ENCODE measurements at regions not wholly inside any gene's neighbourhood (a gene's known extent, or its start where the extent isn't known, plus 50 kb on each side); places are given as distances from the start of the nearest gene placed in this dataset.
A peak's percentile ranks its signal among the peaks of the same experiment; 100 is the strongest.
"Not testable (repeated sequence)": the region's sequence is repeated elsewhere in the genome, so short reads cannot be mapped to it uniquely, and the experiment has no call there.

- Histone ChIP-seq H3K9me3 (ENCODE audit: control insufficient read depth, low read length) (no peaks in the 10 kb centered on the region), H3K4me1 (ENCODE audit: control insufficient read depth, insufficient read depth, low read length) (peaks cover 3% of the 10 kb centered on the region), H3K4me3 (ENCODE audit: low read length) (no peak overlapping the region), H3K9ac (ENCODE audit: low read length) (no peak overlapping the region), H3K36me3 (ENCODE audit: control insufficient read depth, insufficient read depth, low read length, severe bottlenecking) (no peaks in the 10 kb centered on the region), H3K27me3 (replicated peaks; ENCODE audit: control insufficient read depth, insufficient read depth, low read length) (peaks cover 12% of the 10 kb centered on the region)
- DNase-seq (ENCODE audit: low read depth) = no peak
Measured at GRCh38 chr2:11079136-11079824, 76.0 kb upstream of the SLC66A3 start.

- no peak overlapping the region for H3K4me3 ChIP-seq (ENCODE audit: low read length)
- H3K36me3 ChIP-seq (ENCODE audit: control insufficient read depth, insufficient read depth, low read length, severe bottlenecking) = no peaks in the 10 kb centered on the region
- peaks cover 3% of the 10 kb centered on the region for H3K4me1 ChIP-seq (ENCODE audit: control insufficient read depth, insufficient read depth, low read length)
- no peak for DNase-seq (ENCODE audit: low read depth)
- no peaks in the 10 kb centered on the region for H3K9me3 ChIP-seq (ENCODE audit: control insufficient read depth, low read length)
- no peak overlapping the region for H3K9ac ChIP-seq (ENCODE audit: low read length)
- H3K27me3 ChIP-seq (replicated peaks; ENCODE audit: control insufficient read depth, insufficient read depth, low read length) = peaks cover 11% of the 10 kb centered on the region
Measured at GRCh38 chr2:11080253-11081115, 74.8 kb upstream of the SLC66A3 start.

GRCh38 chr2:11082880-11083279 lies 72.4 kb upstream of the SLC66A3 start:
- H3K4me1 ChIP-seq (ENCODE audit: control insufficient read depth, insufficient read depth, low read length) = peaks cover 15% of the 10 kb centered on the region
- no peaks in the 10 kb centered on the region for H3K36me3 ChIP-seq (ENCODE audit: control insufficient read depth, insufficient read depth, low read length, severe bottlenecking)

DNA sequence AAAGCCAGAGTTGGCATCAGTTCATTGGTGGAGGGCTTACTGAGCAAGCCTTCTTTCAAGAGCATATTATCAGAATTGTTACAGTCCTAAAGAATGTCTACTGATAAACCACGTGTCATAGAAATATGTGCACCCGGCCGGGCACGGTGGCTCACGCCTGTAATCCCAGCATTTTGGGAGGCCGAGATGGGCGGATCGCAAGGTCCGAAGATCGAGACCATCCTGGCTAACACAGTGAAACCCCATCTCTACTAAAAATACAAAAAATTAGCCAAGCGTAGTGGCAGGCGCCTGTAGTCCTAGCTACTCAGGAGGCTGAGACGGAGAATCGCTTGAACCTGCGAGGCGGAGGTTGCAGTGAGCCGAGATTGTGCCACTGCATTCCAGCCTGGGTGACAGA lies 66.4 kb upstream of the SLC66A3 start:
- not testable (repeated sequence) for H3K9ac ChIP-seq (ENCODE audit: low read length); H3K9me3 ChIP-seq (ENCODE audit: control insufficient read depth, low read length); H3K36me3 ChIP-seq (ENCODE audit: control insufficient read depth, insufficient read depth, low read length, severe bottlenecking); DNase-seq (ENCODE audit: low read depth); H3K27me3 ChIP-seq (replicated peaks; ENCODE audit: control insufficient read depth, insufficient read depth, low read length); H3K4me3 ChIP-seq (ENCODE audit: low read length)
- peaks cover 14% of the 10 kb centered on the region for H3K4me1 ChIP-seq (ENCODE audit: control insufficient read depth, insufficient read depth, low read length)

More at GRCh38 chr2:11082880-11083279, 72.4 kb upstream of the SLC66A3 start:
- H3K27me3 ChIP-seq (replicated peaks; ENCODE audit: control insufficient read depth, insufficient read depth, low read length) = peaks cover 11% of the 10 kb centered on the region
- DNase-seq (ENCODE audit: low read depth) = no peak
- no peak overlapping the region for H3K4me3 ChIP-seq (ENCODE audit: low read length)
- H3K9me3 ChIP-seq (ENCODE audit: control insufficient read depth, low read length) = no peaks in the 10 kb centered on the region
- no peak overlapping the region for H3K9ac ChIP-seq (ENCODE audit: low read length)

DNA sequence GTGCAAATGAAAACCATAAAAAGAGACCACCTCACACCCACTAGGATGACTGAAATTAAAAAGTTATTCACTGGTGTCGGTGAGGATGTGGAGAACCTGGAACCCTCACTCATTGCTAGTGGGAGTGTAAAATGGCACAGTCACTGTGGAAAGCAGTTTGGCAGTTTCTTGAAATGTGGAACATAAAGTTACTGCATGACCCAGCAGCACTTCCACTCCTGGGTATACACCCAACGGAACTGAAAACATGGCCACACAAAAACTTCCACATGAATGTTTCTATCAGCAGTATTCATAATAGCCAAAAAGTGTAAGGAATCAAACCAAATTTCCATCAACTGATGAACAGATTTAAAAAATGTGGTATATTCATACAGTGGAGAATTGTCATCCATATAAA lies 65.1 kb upstream of the SLC66A3 start:
- Histone ChIP-seq H3K36me3 (ENCODE audit: control insufficient read depth, insufficient read depth, low read length, severe bottlenecking) (no peaks in the 10 kb centered on the region), H3K9me3 (ENCODE audit: control insufficient read depth, low read length) (no peaks in the 10 kb centered on the region), H3K4me3 (ENCODE audit: low read length) (no peak overlapping the region), H3K9ac (ENCODE audit: low read length) (no peak overlapping the region), H3K4me1 (ENCODE audit: control insufficient read depth, insufficient read depth, low read length) (peaks cover 14% of the 10 kb centered on the region), H3K27me3 (replicated peaks; ENCODE audit: control insufficient read depth, insufficient read depth, low read length) (peaks cover 5% of the 10 kb centered on the region)
- DNase-seq (ENCODE audit: low read depth) = no peak

GRCh38 chr2:11092701-11093335 lies 62.4 kb upstream of the SLC66A3 start:
- Histone ChIP-seq H3K4me1 (ENCODE audit: control insufficient read depth, insufficient read depth, low read length) (peaks cover 11% of the 10 kb centered on the region), H3K4me3 (ENCODE audit: low read length) (no peak overlapping the region), H3K36me3 (ENCODE audit: control insufficient read depth, insufficient read depth, low read length, severe bottlenecking) (no peaks in the 10 kb centered on the region), H3K9ac (ENCODE audit: low read length) (no peak overlapping the region), H3K27me3 (replicated peaks; ENCODE audit: control insufficient read depth, insufficient read depth, low read length) (peaks cover 11% of the 10 kb centered on the region), H3K9me3 (ENCODE audit: control insufficient read depth, low read length) (no peaks in the 10 kb centered on the region)
- no peak for DNase-seq (ENCODE audit: low read depth)

DNA sequence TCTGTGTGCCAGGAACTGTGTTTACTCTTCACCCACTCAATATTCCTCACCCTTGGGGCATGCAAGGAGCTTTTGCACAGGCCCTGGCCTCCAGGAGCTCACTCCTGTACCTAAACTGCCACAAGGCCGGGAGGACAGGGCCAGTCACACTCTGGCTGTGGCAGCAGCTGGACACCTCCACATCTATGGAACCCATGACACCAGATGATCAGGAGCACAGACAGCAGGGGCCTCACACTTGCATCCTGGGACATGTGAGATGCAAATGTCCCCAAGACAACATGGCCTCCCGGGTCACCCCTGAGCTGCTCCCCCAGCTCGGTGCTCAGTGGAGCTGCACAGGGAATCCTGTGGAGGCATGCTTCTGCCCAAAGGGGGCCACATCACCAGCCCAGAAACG lies 61.8 kb upstream of the SLC66A3 start:
- Histone ChIP-seq H3K36me3 (ENCODE audit: control insufficient read depth, insufficient read depth, low read length, severe bottlenecking) (no peaks in the 10 kb centered on the region), H3K9ac (ENCODE audit: low read length) (no peak overlapping the region), H3K27me3 (replicated peaks; ENCODE audit: control insufficient read depth, insufficient read depth, low read length) (peaks cover 11% of the 10 kb centered on the region), H3K4me3 (ENCODE audit: low read length) (no peak overlapping the region), H3K9me3 (ENCODE audit: control insufficient read depth, low read length) (no peaks in the 10 kb centered on the region), H3K4me1 (ENCODE audit: control insufficient read depth, insufficient read depth, low read length) (peaks cover 9% of the 10 kb centered on the region)
- no peak for DNase-seq (ENCODE audit: low read depth)

GRCh38 chr2:11094021-11094810 lies 61.1 kb upstream of the SLC66A3 start:
- Histone ChIP-seq H3K4me3 (ENCODE audit: low read length) (no peak overlapping the region), H3K9ac (ENCODE audit: low read length) (no peak overlapping the region), H3K9me3 (ENCODE audit: control insufficient read depth, low read length) (no peaks in the 10 kb centered on the region), H3K27me3 (replicated peaks; ENCODE audit: control insufficient read depth, insufficient read depth, low read length) (peaks cover 11% of the 10 kb centered on the region), H3K36me3 (ENCODE audit: control insufficient read depth, insufficient read depth, low read length, severe bottlenecking) (no peaks in the 10 kb centered on the region), H3K4me1 (ENCODE audit: control insufficient read depth, insufficient read depth, low read length) (peaks cover 9% of the 10 kb centered on the region)
- no peak for DNase-seq (ENCODE audit: low read depth)

DNA sequence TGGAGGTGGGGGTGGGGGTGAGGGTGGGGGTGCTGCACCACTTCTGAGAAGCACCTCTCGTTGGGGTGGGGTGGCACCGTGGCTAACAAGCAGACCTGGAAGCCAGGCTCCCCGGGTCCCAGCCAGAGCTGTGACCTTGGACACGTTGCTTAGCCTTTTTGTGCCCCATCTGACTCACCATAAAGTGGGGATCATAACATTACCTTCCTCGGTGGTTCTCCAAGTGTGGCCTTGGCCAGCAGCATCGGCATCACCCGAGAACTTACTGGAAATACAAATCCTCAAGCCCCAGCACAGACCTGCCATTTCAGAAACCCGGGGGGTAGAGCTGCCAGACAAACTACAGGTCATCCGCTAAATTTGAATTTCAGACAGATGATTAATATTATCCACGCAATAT lies 58.7 kb upstream of the SLC66A3 start:
- no peak for DNase-seq (ENCODE audit: low read depth)
- H3K9me3 ChIP-seq (ENCODE audit: control insufficient read depth, low read length) = no peaks in the 10 kb centered on the region

DNA sequence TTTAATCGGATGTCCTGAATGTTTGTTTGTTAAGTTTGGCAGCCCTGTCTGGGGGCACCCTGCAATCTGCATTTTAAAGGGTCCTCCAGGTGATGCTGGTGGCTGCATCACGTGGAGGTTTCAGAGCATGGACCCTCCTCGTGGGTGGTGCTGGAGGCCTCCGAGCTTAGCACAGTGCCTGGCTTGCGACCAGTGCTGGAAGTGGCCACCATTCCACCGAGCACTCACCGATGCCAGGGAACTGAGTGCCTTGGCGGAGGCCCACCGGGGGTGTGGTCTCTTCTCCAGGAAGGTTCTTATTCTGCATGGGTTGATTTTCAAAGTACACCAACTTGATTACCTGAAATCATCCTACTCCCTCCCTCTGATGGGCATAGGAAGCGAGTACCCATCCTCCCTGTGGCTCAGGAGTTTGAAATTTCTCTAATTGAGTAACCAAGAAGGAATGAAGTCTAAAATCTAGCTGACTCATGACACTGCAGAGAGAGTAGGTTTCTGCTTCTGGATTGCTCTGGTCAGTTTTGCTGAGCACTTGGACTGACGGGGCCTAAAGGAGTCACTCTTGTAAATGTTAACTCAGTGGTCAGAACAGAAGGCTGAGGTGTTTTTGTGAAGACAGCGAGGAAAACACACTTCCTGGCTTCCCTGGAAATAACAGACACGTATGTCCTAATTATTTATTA lies 58.1 kb upstream of the SLC66A3 start:
- Histone ChIP-seq H3K36me3 (ENCODE audit: control insufficient read depth, insufficient read depth, low read length, severe bottlenecking) (no peaks in the 10 kb centered on the region), H3K27me3 (replicated peaks; ENCODE audit: control insufficient read depth, insufficient read depth, low read length) (peaks cover 34% of the 10 kb centered on the region), H3K4me1 (ENCODE audit: control insufficient read depth, insufficient read depth, low read length) (peaks cover 9% of the 10 kb centered on the region), H3K9me3 (ENCODE audit: control insufficient read depth, low read length) (no peaks in the 10 kb centered on the region), H3K4me3 (ENCODE audit: low read length) (no peak overlapping the region), H3K9ac (ENCODE audit: low read length) (no peak overlapping the region)
- DNase-seq (ENCODE audit: low read depth) = peak; percentile 63

More for the DNA sequence above, 58.7 kb upstream of the SLC66A3 start:
- H3K4me1 ChIP-seq (ENCODE audit: control insufficient read depth, insufficient read depth, low read length) = peaks cover 9% of the 10 kb centered on the region
- H3K4me3 ChIP-seq (ENCODE audit: low read length) = no peak overlapping the region
- no peak overlapping the region for H3K9ac ChIP-seq (ENCODE audit: low read length)
- H3K27me3 ChIP-seq (replicated peaks; ENCODE audit: control insufficient read depth, insufficient read depth, low read length) = peaks cover 29% of the 10 kb centered on the region
- H3K36me3 ChIP-seq (ENCODE audit: control insufficient read depth, insufficient read depth, low read length, severe bottlenecking) = no peaks in the 10 kb centered on the region

All from adipocyte (in vitro differentiated cells).